ENCODE measurements at regions not wholly inside any gene's neighbourhood (a gene's known extent, or its start where the extent isn't known, plus 50 kb on each side); places are given as distances from the start of the nearest gene placed in this dataset.

- no peak for TF ChIP-seq CTCF (IDR thresholded peaks at IDR 0.05)
- no peak for TF ChIP-seq EZH2phosphoT487 (IDR thresholded peaks at IDR 0.05)
These were observed 137.0 kb downstream of the UBE2E3 start for GRCh38 chr2:181117206-181117925.

All from neural progenitor cell (in vitro differentiated cells).